GM18508 (cell line): ENCODE measurements at regions not wholly inside any gene's neighbourhood (a gene's known extent, or its start where the extent isn't known, plus 50 kb on each side); places are given as distances from the start of the nearest gene placed in this dataset.
"Not testable (repeated sequence)": the region's sequence is repeated elsewhere in the genome, so short reads cannot be mapped to it uniquely, and the experiment has no call there.

Experiments
- ATAC-seq: cut with Tn5 transposase; IDR thresholded peaks from one replicate; pipeline ENCODE4 v1.9.1; 2021; ENCODE audit warnings: moderate number of reproducible peaks; ENCODE audit not compliant: insufficient read depth, unreplicated experiment

GRCh38 chr7:45401155-45401554 lies 173.0 kb upstream of the ADCY1 start:
- no peak for ATAC-seq

GRCh38 chr7:45401851-45402250 lies 172.3 kb upstream of the ADCY1 start:
- ATAC-seq: no peak

- ATAC-seq: no peak
Observed at GRCh38 chr7:45402480-45403218, 171.5 kb upstream of the ADCY1 start.

GRCh38 chr7:45404622-45405021 lies 169.5 kb upstream of the ADCY1 start:
- ATAC-seq: no peak

- ATAC-seq: no peak
Observed at GRCh38 chr7:45407730-45408408, 166.3 kb upstream of the ADCY1 start.

DNA sequence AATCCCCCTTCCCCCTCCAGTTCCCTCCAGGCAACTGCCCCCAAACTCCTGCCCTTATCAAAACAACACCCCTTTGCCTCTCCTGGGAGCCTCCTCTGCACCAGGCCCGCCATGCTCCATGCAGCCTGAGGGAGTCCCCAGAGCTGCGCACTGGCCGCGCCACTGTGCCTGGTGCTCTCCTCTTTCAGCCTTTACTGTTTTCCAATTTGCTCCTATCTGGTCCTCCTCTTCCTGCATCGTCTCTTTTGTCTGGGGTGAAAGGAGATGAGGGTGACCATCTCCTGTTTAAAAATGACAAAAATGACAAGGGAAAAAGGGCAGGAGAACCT lies 165.8 kb upstream of the ADCY1 start:
- ATAC-seq: no peak

- no peak for ATAC-seq
Observed at GRCh38 chr7:45410893-45411292, 163.3 kb upstream of the ADCY1 start.

- ATAC-seq: no peak
Observed at GRCh38 chr7:45413419-45413818, 160.7 kb upstream of the ADCY1 start.

DNA sequence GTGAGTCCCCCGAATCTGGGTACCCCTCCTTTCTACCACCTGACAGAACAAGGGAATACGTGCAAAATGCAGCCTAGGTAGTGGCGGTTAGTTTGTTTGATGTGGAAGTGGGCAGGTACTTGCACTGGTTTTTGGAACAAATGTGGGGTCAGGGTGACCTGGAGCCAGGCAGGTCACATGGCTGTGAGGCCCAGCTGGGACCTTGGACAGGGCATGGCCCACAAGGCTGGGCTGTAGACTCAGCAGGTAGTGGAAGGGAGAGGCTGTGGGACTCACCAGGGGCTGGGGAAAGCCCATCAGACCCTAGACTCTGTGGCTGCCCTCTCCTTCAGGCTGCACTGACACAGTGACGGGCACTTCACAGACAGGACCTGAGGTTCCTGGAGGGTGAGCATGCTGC lies 159.9 kb upstream of the ADCY1 start:
- ATAC-seq: no peak

DNA sequence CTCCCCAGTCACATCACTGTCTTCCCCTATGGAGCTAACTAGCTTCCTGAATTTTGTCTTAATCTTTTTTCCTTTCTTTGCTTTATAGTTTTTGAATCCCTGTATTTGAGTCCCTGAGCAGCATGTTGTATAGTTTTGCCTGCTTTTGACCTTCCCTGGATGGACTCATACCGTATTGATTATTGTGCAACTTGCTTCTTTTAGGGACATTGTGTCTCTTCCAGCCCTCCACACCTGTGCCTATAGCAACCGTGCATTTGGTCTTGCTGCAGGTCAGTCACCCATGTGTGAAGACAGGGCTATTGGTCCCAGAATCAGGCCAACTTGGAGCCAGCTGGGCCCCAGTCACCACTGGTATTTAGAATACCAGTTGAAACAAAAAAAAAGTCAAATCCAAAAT lies 158.9 kb upstream of the ADCY1 start:
- ATAC-seq: no peak

GRCh38 chr7:45416846-45417245 lies 157.3 kb upstream of the ADCY1 start:
- ATAC-seq: no peak

DNA sequence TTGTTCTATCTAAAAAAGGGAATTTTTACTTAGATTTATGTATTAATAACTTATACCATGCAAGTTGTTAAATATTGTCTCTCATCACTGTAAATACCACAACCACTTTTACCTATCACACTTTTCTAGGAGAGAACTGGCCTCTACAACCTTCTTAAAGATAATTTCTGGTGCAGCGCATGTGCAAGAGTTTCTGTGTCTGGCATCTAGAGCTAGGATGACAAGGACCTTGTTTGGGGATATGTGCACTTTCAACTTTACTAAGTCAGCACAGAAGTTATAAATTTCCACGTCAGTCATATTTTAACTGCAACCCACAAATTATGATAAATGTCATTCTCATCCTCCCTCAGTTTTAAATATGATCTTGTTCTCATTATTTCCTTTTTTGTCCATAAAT lies 156.9 kb upstream of the ADCY1 start:
- no peak for ATAC-seq

- ATAC-seq: no peak
Observed at GRCh38 chr7:45417735-45418134, 156.4 kb upstream of the ADCY1 start.

DNA sequence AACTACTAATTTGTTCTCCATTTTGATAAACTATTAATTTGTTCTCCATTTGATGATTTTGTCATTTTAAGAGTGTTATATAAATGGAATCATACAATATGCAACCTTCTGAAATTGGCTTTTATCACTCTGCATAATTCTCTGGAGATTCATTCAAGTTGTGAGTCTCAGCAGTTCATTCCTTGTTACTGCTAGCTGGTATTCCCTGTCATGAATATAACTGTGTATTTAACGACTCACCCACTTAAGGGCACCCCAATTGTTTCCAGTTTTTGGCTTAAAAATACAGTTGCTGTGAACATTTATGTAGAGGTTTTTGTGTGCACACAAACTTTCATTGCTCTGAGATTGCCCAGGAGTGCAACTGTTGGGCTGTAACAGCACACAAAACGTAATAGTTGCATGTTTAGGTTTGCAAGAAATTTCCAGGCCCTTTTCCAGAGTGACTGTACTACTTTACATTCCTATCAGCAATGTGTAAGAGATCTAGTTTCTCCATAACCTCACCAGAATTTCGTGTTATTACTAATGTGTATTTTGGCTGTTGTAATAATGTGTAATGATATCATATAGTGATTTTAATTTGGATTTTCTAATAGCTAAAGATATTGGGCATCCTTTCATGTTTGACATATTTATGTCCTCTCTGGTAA lies 153.2 kb upstream of the ADCY1 start:
- no peak for ATAC-seq

GRCh38 chr7:45421806-45422205 lies 152.4 kb upstream of the ADCY1 start:
- ATAC-seq: no peak

DNA sequence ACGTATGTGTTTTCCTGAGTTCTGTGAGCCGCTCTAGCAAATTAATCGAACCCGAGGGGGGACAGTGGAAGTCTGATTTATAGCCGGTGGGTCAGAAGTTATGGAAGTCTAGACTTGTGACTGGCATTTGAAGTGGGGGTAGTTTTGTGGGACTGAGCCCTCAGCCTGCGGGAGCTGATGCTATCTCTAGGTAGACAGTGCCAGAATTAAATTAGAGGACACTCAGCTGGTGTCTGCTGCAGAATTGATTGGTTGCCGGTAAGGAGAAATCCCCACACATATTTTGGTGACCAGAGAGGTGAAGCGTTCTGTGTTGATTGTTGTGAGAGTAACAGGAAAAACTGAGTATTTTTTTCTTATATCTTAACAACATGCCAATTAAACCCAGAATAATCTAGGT lies 143.8 kb upstream of the ADCY1 start:
- ATAC-seq: no peak

GRCh38 chr7:45434167-45434784 lies 139.9 kb upstream of the ADCY1 start:
- no peak for ATAC-seq

DNA sequence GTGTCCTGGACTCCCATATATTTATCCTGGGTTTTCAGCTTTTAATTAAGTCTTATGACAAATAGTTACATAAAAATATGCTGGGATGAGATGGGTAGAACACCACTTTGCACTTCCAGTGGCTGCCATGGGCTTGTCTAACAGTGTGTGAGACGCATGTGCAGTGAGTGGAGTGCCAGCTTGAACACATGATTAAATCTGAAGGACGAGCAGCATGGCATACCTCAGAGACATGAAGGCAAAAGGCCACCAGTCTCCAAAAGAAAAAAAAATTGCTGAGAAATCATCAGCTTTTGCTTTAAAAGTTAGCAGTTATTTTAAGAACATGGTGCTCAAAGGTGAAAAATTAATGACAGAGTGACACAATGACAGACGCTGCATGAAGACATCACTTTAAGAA lies 139.0 kb upstream of the ADCY1 start:
- ATAC-seq: no peak

- no peak for ATAC-seq
Observed at GRCh38 chr7:45435846-45436245, 138.3 kb upstream of the ADCY1 start.

DNA sequence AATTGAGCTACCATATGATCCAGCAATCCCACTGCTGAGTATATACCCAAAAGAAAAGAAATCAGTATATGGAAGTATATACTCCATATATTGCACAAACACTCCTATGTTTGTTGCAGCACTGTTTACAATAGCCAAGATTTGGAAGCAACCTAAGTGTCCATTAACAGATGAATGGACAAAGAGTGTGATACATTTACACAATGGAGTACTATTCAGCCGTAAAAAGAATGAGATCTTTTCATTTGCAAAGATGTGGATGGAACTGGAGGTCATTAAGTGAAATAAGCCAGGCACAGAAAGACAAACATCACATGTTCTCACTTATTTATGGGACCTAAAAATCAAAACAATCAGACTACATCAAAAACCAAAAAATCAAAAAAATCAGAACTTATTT lies 133.4 kb upstream of the ADCY1 start:
- ATAC-seq: not testable (repeated sequence)

GRCh38 chr7:45443263-45443662 lies 130.9 kb upstream of the ADCY1 start:
- ATAC-seq: no peak
